Esophagus squamous epithelium (tissue), 4 donors: ENCODE measurements at regions not wholly inside any gene's neighbourhood (a gene's known extent, or its start where the extent isn't known, plus 50 kb on each side); places are given as distances from the start of the nearest gene placed in this dataset.

ENCODE experiments used
- CTCF ChIP-seq, 6 experiments: fragments of 450-650 bp in 4 of 6; fragments of 200-600 bp in 2 of 6; sonication (generic) in 2 of 6; IDR thresholded peaks; one replicate each; pipeline ENCODE4 v1.5.1; 2016 to 2019; ENCODE audit warnings: antibody characterized with exemption in 6 of 6, mild to moderate bottlenecking in 4 of 6, moderate library complexity in 4 of 6
- POLR2A ChIP-seq, 4 donors: fragments of 450-650 bp; IDR thresholded peaks; one replicate each; pipeline ENCODE4 v1.6.1; 2017; ENCODE audit warnings: antibody characterized with exemption in 4 of 4, mild to moderate bottlenecking in 4 of 4, moderate library complexity in 3 of 4

DNA sequence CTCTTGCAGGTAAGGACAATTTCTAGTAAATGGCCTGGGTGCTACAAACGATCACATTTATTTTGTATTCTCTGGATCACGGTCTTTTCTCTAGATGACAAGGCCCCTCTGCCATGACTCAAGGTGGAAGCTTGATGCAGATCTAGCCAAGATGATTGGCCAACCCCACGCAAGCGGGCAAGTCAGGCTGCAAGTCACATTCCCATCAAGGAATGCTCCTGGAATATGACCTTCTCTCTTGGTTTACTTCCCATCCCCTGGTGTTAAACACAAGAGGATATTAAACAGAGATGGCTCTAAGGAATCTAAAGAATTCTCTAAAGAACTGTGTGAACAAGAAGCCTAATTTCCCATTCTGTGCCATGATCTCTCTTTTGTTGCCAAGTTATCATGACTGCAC lies 97.3 kb upstream of the SERPINE2 start:
- TF ChIP-seq CTCF (IDR thresholded peaks at IDR 0.05) (no peak), POLR2A (IDR thresholded peaks at IDR 0.05) (no peak)
